Mesendoderm (in vitro differentiated cells): ENCODE measurements at regions not wholly inside any gene's neighbourhood (a gene's known extent, or its start where the extent isn't known, plus 50 kb on each side); places are given as distances from the start of the nearest gene placed in this dataset.

Experiments used
- DNase-seq: peaks from one replicate; pipeline ENCODE4 v3.0.0; 2013
- H2AK5ac ChIP-seq: 2 replicates; pipeline ENCODE4 v1.6.1; 2013; ENCODE audit warnings: low read length, inconsistent platforms
- H2BK120ac ChIP-seq: 2 replicates; pipeline ENCODE4 v1.6.1; 2013; ENCODE audit warnings: low read depth, mild to moderate bottlenecking, low read length, moderate library complexity, mixed read lengths
- H2BK15ac ChIP-seq: replicated peaks from 2 replicates; pipeline ENCODE4 v1.6.1; 2013; ENCODE audit warnings: low read depth, mild to moderate bottlenecking, moderate library complexity
- H2BK5ac ChIP-seq: 2 replicates; pipeline ENCODE4 v1.6.1; 2013; ENCODE audit warnings: low read length, inconsistent platforms
- H3K18ac ChIP-seq: 2 replicates; pipeline ENCODE4 v1.6.1; 2013; ENCODE audit warnings: mild to moderate bottlenecking, low read length, mixed read lengths
- H3K23ac ChIP-seq: one replicate; pipeline ENCODE4 v1.6.1; 2013; ENCODE audit warnings: low read length
- H3K27ac ChIP-seq: 2 replicates; pipeline ENCODE4 v1.5.1; 2013; ENCODE audit warnings: low read depth, mild to moderate bottlenecking, inconsistent platforms, low read length, moderate library complexity
- H3K27me3 ChIP-seq: 2 replicates; pipeline ENCODE4 v1.6.1; 2013; ENCODE audit warnings: low read length, control low read depth, mild to moderate bottlenecking, inconsistent platforms; ENCODE audit not compliant: insufficient read depth, poor library complexity
- H3K36me3 ChIP-seq: 2 replicates; pipeline ENCODE4 v1.6.1; 2013; ENCODE audit warnings: low read length, inconsistent platforms; ENCODE audit not compliant: control insufficient read depth, insufficient read depth
- H3K4ac ChIP-seq: one replicate; pipeline ENCODE4 v1.6.1; 2013; ENCODE audit warnings: low read depth, mild to moderate bottlenecking, low read length, moderate library complexity
- H3K4me1 ChIP-seq: 2 replicates; pipeline ENCODE4 v1.6.1; 2013; ENCODE audit warnings: low read depth, low read length, inconsistent platforms; ENCODE audit not compliant: control insufficient read depth
- H3K4me2 ChIP-seq: 2 replicates; pipeline ENCODE4 v1.6.1; 2013; ENCODE audit warnings: low read length
- H3K4me3 ChIP-seq: 2 replicates; pipeline ENCODE4 v1.5.1; 2013; ENCODE audit warnings: mild to moderate bottlenecking, low read length
- H3K56ac ChIP-seq: one replicate; pipeline ENCODE4 v1.6.1; 2013; ENCODE audit warnings: low read length
- H3K79me1 ChIP-seq: 2 replicates; pipeline ENCODE4 v1.6.1; 2013; ENCODE audit warnings: low read length, inconsistent platforms
- H3K79me2 ChIP-seq: 2 replicates; pipeline ENCODE4 v1.6.1; 2013; ENCODE audit warnings: mild to moderate bottlenecking, low read length; ENCODE audit not compliant: control insufficient read depth, insufficient read depth
- H3K9ac ChIP-seq: 2 replicates; pipeline ENCODE4 v1.6.1; 2013; ENCODE audit warnings: low read length, inconsistent platforms
- H4K5ac ChIP-seq: one replicate; pipeline ENCODE4 v1.6.1; 2013; ENCODE audit warnings: low read length
- H4K8ac ChIP-seq: one replicate; pipeline ENCODE4 v1.6.1; 2013; ENCODE audit warnings: low read depth, mild to moderate bottlenecking, control low read depth, low read length, moderate library complexity
- WGBS: extraction: QIAGEN DNeasy Blood & Tissue Kit; methylation state at CpG from one replicate; pipeline ENCODE4 v1.1.7; 2013; ENCODE audit warnings: low lambda C conversion rate, missing lambda C conversion rate; ENCODE audit not compliant: insufficient coverage; ENCODE audit errors: extremely low coverage; 5-methylcytosine and 5-hydroxymethylcytosine counted together

DNA sequence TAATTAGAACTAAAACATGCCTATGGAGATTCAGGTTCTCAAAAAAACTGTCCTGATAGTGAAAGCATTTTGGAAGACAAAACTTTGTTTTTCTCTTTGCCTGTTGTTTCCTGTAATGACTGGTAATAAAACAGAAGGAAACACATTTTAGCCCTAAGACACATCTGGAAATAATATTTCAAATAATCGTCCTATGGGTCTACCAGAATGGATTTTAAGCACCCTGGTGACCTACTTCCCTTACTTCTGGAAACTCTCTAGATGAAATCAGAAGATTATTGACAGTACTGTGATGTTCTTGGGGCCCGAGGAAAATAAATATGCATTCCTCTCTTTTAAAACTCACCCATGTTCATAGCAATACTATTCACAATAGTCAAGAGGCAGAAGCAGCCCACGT, 110.1 kb upstream of the TLE4 start:
- Histone ChIP-seq H3K79me1 (no peaks in the 10 kb centered on the region), H3K23ac (no peak overlapping the region), H3K18ac (no peak overlapping the region), H2AK5ac (no peak overlapping the region), H3K27me3 (no peaks in the 10 kb centered on the region), H3K27ac (no peak overlapping the region), H3K4me2 (no peak overlapping the region), H2BK15ac (no peak overlapping the region), H4K5ac (no peak overlapping the region), H3K9ac (no peak overlapping the region), H3K36me3 (no peaks in the 10 kb centered on the region), H2BK120ac (no peak overlapping the region), H2BK5ac (no peak overlapping the region), H3K4me1 (no peaks in the 10 kb centered on the region), H3K79me2 (no peaks in the 10 kb centered on the region), H3K4me3 (no peak overlapping the region), H4K8ac (no peak overlapping the region), H3K4ac (no peak overlapping the region), H3K56ac (no peak overlapping the region)
- WGBS, result no CpG with 5 or more reads among the region's 3 CpGs
- DNase-seq, result no peak

DNA sequence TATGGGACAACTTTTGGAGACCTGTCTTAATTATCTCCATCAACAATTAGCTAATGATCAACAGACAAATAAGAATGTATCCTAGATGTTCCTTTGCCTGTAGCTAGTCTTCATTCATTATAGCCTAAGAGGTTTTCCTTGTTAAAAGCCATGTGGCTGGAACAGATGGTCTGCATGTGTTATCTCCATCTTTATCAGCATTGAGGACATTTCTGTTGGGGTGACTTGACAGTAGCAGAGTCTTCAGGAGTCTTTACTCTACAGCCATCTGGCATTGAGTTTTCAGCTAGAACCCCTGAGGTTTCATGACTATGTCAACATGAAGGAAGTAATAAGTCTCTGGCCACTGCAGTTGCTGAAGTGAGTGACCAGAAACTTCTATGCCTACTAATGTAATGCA, 106.6 kb upstream of the TLE4 start:
- H3K18ac ChIP-seq, result no peak overlapping the region
- H2BK120ac ChIP-seq, result no peak overlapping the region
- H3K23ac ChIP-seq, result no peak overlapping the region
- no peaks in the 10 kb centered on the region for H3K36me3 ChIP-seq
- H3K27me3 ChIP-seq, result no peaks in the 10 kb centered on the region
- no peak overlapping the region for H4K8ac ChIP-seq
- no peak overlapping the region for H3K4ac ChIP-seq
- no peak overlapping the region for H3K4me3 ChIP-seq
- no peaks in the 10 kb centered on the region for H3K79me1 ChIP-seq
- no peak overlapping the region for H3K9ac ChIP-seq
- H3K4me2 ChIP-seq, result no peak overlapping the region
- DNase-seq, result peak; percentile 13
- H2AK5ac ChIP-seq, result no peak overlapping the region
- H4K5ac ChIP-seq, result no peak overlapping the region
- H3K56ac ChIP-seq, result no peak overlapping the region
- H2BK5ac ChIP-seq, result no peak overlapping the region
- no peaks in the 10 kb centered on the region for H3K79me2 ChIP-seq
- H3K27ac ChIP-seq, result no peak overlapping the region
- H3K4me1 ChIP-seq, result no peaks in the 10 kb centered on the region
- H2BK15ac ChIP-seq, result no peak overlapping the region

DNA sequence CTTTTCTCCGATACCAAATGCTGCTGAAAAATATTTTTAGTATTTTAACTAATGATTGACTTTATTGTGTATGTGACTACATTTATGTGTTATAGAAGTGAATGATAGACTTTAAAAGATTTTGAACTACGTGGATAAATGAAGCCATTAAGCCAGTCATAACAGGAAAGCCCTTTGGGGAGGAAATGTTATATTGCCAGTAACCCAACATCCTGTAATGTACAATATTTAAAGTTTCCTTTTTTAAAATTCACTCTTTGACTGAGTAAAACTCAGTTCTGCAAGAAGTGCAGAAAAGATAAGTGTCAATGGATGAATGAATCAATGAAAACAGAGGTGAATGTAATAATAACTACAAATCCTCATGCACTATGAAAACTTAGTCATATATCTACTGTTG, 102.6 kb upstream of the TLE4 start:
- H3K56ac ChIP-seq, result no peak overlapping the region
- H3K4me1 ChIP-seq, result no peaks in the 10 kb centered on the region
- no peaks in the 10 kb centered on the region for H3K79me1 ChIP-seq
- no peak overlapping the region for H3K9ac ChIP-seq
- H3K23ac ChIP-seq, result no peak overlapping the region
- H2BK15ac ChIP-seq, result no peak overlapping the region
- no peak overlapping the region for H3K4me2 ChIP-seq
- H4K5ac ChIP-seq, result no peak overlapping the region
- H2BK5ac ChIP-seq, result no peak overlapping the region
- no peak overlapping the region for H3K18ac ChIP-seq
- no peaks in the 10 kb centered on the region for H3K36me3 ChIP-seq
- no peak for DNase-seq
- WGBS, result no CpG with 5 or more reads among the region's 2 CpGs
- no peak overlapping the region for H3K4ac ChIP-seq
- H2BK120ac ChIP-seq, result no peak overlapping the region
- H4K8ac ChIP-seq, result no peak overlapping the region
- no peak overlapping the region for H3K4me3 ChIP-seq
- no peak overlapping the region for H2AK5ac ChIP-seq
- no peaks in the 10 kb centered on the region for H3K79me2 ChIP-seq
- no peak overlapping the region for H3K27ac ChIP-seq
- H3K27me3 ChIP-seq, result no peaks in the 10 kb centered on the region

DNA sequence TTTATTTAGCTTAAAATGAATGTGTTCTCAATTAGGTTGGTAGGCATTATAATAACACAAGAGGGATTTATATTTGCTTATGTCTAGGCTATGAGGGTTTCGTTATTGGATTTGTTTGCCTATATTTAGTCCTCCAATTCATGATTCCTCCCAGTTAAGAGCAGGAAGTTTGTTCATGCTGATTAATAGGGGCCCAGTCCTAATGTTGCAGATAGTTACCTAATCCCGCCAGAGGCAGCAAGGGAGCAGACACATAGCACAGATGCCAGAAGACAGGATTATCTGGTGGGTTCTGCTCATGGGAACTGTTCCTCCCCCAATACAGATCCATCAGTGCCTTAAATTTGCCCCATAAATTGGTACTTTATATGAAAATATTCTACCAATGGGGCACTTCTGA, 100.8 kb upstream of the TLE4 start:
- WGBS, result no CpG with 5 or more reads among the region's 2 CpGs

DNA sequence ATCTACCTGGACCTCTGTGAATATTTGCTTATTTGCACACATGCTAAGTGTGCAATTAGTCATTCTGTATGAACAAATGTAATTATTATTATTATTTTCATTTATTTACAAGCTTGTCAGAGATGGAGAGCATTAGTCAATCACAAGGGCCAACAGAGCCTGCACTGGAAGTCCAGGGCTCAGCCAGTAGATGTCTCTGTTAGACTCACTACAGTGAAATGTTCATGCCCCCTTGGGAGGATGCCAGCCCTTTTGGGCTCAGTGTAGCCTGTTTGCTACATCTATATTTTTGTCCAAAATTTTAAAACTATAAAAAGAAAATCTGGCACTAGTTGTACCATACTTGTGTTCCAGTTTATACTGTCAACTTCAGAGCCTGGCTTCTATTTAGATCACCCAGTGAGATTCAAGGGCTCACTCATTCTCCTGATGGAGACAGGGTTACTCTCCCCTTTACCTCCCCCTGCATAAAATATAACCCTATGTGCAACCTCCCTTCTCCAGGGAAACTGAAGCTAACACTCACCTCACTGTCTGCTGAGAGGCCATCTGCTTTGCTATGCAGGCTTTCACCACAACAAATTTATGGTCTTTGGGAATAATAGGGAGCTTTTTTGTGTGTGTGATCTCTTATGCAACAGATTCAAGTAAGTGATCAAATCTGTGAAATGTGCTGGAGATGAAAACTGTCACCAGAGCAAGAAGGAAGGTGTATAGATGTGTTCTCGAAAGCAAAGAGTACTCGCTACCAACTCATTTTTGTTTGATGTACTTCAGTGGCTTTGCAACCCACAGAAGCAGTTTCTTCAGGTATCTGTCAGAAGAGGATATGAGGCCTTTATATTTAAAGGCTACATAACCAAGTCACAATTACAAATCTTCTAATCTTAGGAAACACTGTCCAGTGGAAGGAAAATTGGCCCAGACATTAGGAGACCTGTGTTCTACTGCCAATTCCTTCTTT, 99.9 kb upstream of the TLE4 start:
- Histone ChIP-seq H3K79me1 (no peaks in the 10 kb centered on the region), H2AK5ac (no peak overlapping the region), H3K79me2 (no peaks in the 10 kb centered on the region), H3K4ac (no peak overlapping the region), H2BK5ac (no peak overlapping the region), H3K4me1 (no peaks in the 10 kb centered on the region), H4K5ac (no peak overlapping the region), H3K18ac (no peak overlapping the region), H3K23ac (no peak overlapping the region), H2BK15ac (no peak overlapping the region), H3K4me3 (no peak overlapping the region), H3K4me2 (no peak overlapping the region), H3K9ac (no peak overlapping the region), H3K27ac (no peak overlapping the region), H2BK120ac (no peak overlapping the region), H3K56ac (peak overlapping the region; percentile 10), H3K27me3 (no peaks in the 10 kb centered on the region), H4K8ac (no peak overlapping the region), H3K36me3 (no peaks in the 10 kb centered on the region)
- peak; percentile 27 for DNase-seq
- WGBS, result no CpG with 5 or more reads among the region's 2 CpGs

More for the DNA sequence above, 100.8 kb upstream of the TLE4 start:
- no peaks in the 10 kb centered on the region for H3K36me3 ChIP-seq
- no peak overlapping the region for H3K4ac ChIP-seq
- H3K56ac ChIP-seq, result no peak overlapping the region
- H3K9ac ChIP-seq, result no peak overlapping the region
- no peaks in the 10 kb centered on the region for H3K79me2 ChIP-seq
- H3K4me2 ChIP-seq, result no peak overlapping the region
- H3K27ac ChIP-seq, result no peak overlapping the region
- H3K4me1 ChIP-seq, result no peaks in the 10 kb centered on the region
- H2BK120ac ChIP-seq, result no peak overlapping the region
- no peak overlapping the region for H3K23ac ChIP-seq
- H3K18ac ChIP-seq, result no peak overlapping the region
- H4K8ac ChIP-seq, result no peak overlapping the region
- no peak overlapping the region for H3K4me3 ChIP-seq
- no peak overlapping the region for H4K5ac ChIP-seq
- DNase-seq, result peak; percentile 28
- no peak overlapping the region for H2BK15ac ChIP-seq
- no peaks in the 10 kb centered on the region for H3K27me3 ChIP-seq
- no peak overlapping the region for H2BK5ac ChIP-seq
- no peak overlapping the region for H2AK5ac ChIP-seq
- no peaks in the 10 kb centered on the region for H3K79me1 ChIP-seq

DNA sequence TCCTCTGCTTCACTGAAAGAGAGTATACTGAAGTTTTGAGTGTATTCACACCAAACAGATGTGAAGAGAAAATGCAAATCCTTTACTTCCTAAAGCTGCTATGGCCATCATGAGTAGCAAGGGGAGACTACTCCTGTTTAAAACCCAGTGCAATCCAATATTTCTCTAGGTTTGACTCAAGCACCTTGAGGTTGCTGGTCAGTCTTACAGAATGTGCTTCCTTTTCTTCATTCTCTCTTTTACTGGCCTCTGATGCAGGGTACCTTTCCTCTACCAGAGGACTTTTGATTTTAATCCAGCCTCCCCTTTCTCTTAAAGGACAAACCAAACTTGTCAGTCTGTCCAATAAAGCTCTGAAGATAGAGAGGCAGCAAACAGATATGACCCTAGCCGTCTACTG, 98.1 kb upstream of the TLE4 start:
- H3K79me2 ChIP-seq, result no peaks in the 10 kb centered on the region
- DNase-seq, result no peak
- H3K36me3 ChIP-seq, result no peaks in the 10 kb centered on the region
- no CpG with 5 or more reads among the region's 1 CpG for WGBS
- H3K79me1 ChIP-seq, result no peaks in the 10 kb centered on the region
- no peak overlapping the region for H3K4me2 ChIP-seq
- H3K23ac ChIP-seq, result no peak overlapping the region
- no peak overlapping the region for H2AK5ac ChIP-seq
- no peak overlapping the region for H3K56ac ChIP-seq
- no peak overlapping the region for H2BK5ac ChIP-seq
- no peak overlapping the region for H3K4me3 ChIP-seq
- H2BK15ac ChIP-seq, result no peak overlapping the region
- H4K5ac ChIP-seq, result no peak overlapping the region
- H4K8ac ChIP-seq, result no peak overlapping the region
- no peak overlapping the region for H3K18ac ChIP-seq
- H2BK120ac ChIP-seq, result no peak overlapping the region
- H3K4ac ChIP-seq, result no peak overlapping the region
- no peak overlapping the region for H3K27ac ChIP-seq
- H3K9ac ChIP-seq, result no peak overlapping the region
- H3K4me1 ChIP-seq, result no peaks in the 10 kb centered on the region
- no peaks in the 10 kb centered on the region for H3K27me3 ChIP-seq
